Activated naive CD8-positive, alpha-beta T cell treated with anti-CD3 and anti-CD28 coated beads, Interleukin-2, amount 50 U/mL, for 16 hours (primary cell): ENCODE measurements at regions not wholly inside any gene's neighbourhood (a gene's known extent, or its start where the extent isn't known, plus 50 kb on each side); places are given as distances from the start of the nearest gene placed in this dataset.
"Not testable (repeated sequence)": the region's sequence is repeated elsewhere in the genome, so short reads cannot be mapped to it uniquely, and the experiment has no call there.

ENCODE experiments used
- DNase-seq: peaks from one replicate; pipeline ENCODE4 v3.0.0-alpha.2; 2020; ENCODE audit warnings: low read depth, low spot score

DNA sequence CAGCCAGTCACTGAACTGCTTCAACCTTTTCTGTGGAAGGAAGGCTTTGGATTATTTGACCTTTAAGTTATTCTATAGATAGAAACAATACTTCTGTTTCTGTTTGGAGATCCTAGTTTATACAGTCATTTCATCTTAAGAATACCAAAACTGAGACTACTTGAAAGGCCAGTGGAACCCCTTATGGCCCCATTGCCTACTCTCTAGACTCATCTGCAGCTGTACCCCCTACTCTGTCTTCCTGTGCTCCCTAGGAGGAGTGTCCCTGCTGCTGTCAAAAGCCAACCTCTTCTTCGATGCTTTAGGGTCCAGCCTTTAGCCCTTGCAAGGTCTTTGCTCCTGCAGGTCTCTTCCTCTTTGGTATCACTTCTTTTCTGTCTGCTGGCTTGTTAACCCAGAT is 169.6 kb downstream of the EDEM1 start:
- DNase-seq, result no peak

GRCh38 chr3:5358911-5359310 is 171.4 kb downstream of the EDEM1 start:
- DNase-seq, result no peak

- no peak for DNase-seq
Observed at GRCh38 chr3:5360453-5360852, 172.9 kb downstream of the EDEM1 start.

- DNase-seq, result no peak
Observed at GRCh38 chr3:5366746-5367145, 179.2 kb downstream of the EDEM1 start.

- DNase-seq, result not testable (repeated sequence)
Observed at GRCh38 chr3:5371555-5371954, 184.0 kb downstream of the EDEM1 start.

GRCh38 chr3:5376761-5377160 is 189.3 kb downstream of the EDEM1 start:
- DNase-seq, result no peak

DNA sequence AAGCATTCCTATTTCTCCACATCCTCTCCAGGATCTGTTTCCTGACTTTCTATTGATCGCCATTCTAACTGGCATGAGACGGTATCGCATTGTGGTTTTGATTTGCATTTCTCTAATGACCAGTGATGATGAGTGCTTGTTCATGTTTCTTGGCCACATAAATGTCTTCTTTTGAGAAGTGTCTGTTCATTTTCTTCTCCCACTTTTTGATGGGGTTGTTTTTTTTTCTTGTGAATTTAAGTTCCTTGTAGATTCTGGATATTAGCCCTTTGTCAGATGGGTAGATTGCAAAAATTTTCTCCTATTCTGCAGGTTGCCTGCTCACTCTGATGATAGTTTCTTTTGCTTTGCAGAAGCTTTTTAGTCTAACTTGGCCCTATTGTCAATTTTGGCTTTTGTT is 191.8 kb downstream of the EDEM1 start:
- not testable (repeated sequence) for DNase-seq

- not testable (repeated sequence) for DNase-seq
Observed at GRCh38 chr3:5383486-5384263, 196.2 kb downstream of the EDEM1 start.

- no peak for DNase-seq
Observed at GRCh38 chr3:5384557-5385236, 197.2 kb downstream of the EDEM1 start.

- no peak for DNase-seq
Observed at GRCh38 chr3:5388091-5388490, 200.6 kb downstream of the EDEM1 start.

DNA sequence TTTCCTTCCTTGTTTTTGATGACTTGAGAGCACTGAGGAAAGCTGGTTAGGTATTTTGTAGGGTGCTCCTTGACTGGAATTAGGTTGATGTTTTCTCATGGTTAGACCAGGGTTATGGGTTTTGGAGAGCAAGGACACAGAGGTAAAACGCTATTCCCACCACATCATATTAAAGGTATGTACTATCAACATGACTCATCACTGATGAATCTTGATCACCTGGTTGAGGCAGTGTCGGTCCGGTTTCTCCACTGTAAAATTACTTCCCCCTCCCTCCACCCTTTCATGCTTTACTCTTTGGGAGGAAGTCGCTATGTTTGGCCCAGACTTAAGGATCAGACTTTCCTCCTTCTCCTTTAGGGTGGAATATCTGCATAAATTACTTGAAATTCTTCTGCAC is 201.6 kb downstream of the EDEM1 start:
- DNase-seq, result no peak

DNA sequence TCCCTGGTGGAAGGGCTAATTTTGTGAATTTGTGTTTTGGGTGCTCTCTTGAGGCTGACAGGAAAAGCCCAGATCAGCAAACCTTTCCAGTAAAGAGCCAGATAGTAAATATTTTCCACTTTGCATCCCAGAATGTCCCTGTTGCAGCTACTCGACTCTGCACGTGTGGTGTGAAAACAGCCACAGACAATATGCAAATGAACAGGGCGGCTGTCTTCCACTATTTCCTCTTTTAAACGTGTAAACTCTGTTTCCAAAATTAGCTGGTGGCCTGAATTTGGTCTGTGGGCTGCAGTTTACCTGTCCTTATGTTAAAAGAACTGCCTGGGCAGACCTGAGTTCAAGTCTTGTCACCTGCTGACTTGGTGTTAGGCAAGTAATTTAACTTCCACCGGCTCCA is 202.7 kb downstream of the EDEM1 start:
- DNase-seq, result no peak

DNA sequence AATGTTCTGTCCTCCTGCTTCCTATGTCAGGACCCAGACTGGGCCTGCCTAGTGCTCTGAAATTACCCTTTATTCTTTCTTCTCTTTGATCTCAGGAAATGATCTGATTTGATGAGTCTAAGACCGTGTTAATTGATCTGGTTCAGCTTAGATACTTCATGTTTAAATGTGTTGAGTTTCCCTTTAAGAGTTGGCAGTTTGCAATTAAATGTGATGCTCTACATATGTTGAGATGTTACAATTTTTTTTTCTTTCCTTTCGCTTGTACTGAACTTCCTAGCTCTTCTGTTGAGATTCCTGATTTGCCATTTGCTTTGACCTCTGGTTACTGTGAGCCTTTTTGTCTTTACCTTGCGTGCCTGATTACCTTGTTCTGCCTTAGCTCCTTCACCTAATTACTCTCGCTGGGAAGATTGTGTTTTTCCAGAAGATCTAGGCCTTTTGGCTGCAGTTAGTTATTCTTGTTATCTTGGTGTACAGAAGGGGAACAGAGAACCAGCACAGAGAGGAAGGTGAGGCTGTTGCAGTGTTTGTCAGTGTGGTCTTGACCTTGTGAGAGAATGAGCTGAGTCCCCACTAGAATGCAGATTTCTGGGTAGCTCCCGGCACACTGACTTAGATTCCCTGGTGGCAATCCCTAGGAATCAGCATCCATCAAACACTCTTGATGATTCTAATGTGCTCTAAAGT is 203.6 kb downstream of the EDEM1 start:
- no peak for DNase-seq

- no peak for DNase-seq
Observed at GRCh38 chr3:5401002-5401401, 213.5 kb downstream of the EDEM1 start.

DNA sequence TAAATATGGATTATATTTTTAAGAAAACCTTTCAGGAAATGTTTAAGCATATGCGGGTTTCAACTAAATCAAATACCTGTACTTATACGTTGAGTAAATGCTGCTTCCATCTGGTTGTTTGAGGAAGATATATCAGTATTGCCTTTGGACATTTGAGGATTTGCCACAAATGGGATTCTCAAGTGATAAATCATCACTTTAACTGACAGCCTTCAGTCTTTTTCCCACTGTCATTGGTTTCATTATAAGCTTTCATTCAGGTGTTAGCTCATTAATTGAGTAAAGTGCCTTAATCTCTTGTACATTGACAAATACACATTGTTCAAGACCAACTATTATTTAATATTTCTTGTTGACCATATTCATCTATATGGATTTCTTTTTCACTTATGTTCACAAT is 217.2 kb downstream of the EDEM1 start:
- no peak for DNase-seq

GRCh38 chr3:5411786-5412185 is 224.3 kb downstream of the EDEM1 start:
- no peak for DNase-seq

GRCh38 chr3:5423076-5423475 is 235.6 kb downstream of the EDEM1 start:
- DNase-seq, result no peak

GRCh38 chr3:5423523-5423922 is 236.0 kb downstream of the EDEM1 start:
- no peak for DNase-seq

GRCh38 chr3:5425371-5425770 is 237.9 kb downstream of the EDEM1 start:
- no peak for DNase-seq

DNA sequence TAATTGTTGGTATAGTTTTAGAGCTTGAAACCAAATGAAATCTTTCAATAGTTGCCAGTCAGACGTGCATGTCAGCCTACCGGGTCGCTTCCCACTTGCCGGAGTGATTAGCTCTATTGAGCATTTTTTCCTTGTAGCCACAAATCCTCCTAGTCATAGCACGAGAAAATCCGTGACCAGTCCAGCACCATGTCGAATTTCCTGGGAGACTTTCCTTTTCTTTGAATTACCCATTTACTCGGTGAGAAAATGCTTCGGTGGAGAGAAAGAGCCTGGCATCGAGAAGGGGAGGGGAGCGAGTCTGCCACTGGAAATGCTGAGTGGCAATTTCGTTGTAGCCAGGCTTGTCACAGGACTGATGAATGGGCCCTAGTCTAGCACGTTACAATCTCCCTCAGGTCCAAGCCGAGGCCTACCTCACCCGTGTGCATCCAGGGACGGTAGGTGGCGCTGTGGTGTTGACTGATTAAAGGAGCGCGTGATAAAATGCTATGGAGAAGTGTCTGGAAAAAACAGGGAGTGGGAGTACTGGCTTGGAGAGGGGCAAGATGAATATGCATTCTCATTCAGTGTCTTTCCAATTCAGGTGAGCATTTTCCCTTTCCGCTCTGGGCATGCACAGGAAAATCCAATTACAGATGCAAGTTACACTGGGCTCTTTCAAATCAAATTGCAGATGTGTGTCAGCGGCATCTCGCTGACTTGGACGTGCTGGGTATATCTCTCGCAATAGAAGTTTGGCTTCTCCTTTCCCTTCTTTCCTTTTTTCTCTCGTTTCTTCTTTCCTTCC is 238.8 kb downstream of the EDEM1 start:
- peak; percentile 17 for DNase-seq

- DNase-seq, result no peak
Observed at GRCh38 chr3:5427021-5427420, 239.5 kb downstream of the EDEM1 start.

- DNase-seq, result no peak
Observed at GRCh38 chr3:5427938-5428337, 240.4 kb downstream of the EDEM1 start.
